ENCODE measurements at regions not wholly inside any gene's neighbourhood (a gene's known extent, or its start where the extent isn't known, plus 50 kb on each side); places are given as distances from the start of the nearest gene placed in this dataset.

GRCh38 chr3:94615275-94616065, 552.6 kb downstream of the NSUN3 start:
- no peak for TF ChIP-seq CTCF (IDR thresholded peaks at IDR 0.05; ENCODE audit: low read depth, low read length)
- DNase-seq (ENCODE audit: low read depth in 1 of 2, low spot score in 1 of 2), result no peak
- Histone ChIP-seq H3K9me3 (ENCODE audit: low read depth) (no peaks in the 10 kb centered on the region), H3K4me1 (ENCODE audit: low read depth) (no peaks in the 10 kb centered on the region), H3K36me3 (no peaks in the 10 kb centered on the region), H3K27me3 (no peaks in the 10 kb centered on the region), H3K4me3 (no peak overlapping the region), H3K27ac (no peak overlapping the region)

- no peak overlapping the region for H3K27ac ChIP-seq
- H3K4me3 ChIP-seq, result no peak overlapping the region
- no peaks in the 10 kb centered on the region for H3K36me3 ChIP-seq
- no peak for DNase-seq (ENCODE audit: low read depth in 1 of 2, low spot score in 1 of 2)
- no peaks in the 10 kb centered on the region for H3K4me1 ChIP-seq (ENCODE audit: low read depth)
- no peaks in the 10 kb centered on the region for H3K27me3 ChIP-seq
- TF ChIP-seq CTCF (IDR thresholded peaks at IDR 0.05; ENCODE audit: low read depth, low read length), result no peak
- no peaks in the 10 kb centered on the region for H3K9me3 ChIP-seq (ENCODE audit: low read depth)
Observed at GRCh38 chr3:94616833-94617232, 554.0 kb downstream of the NSUN3 start.

GRCh38 chr3:94617312-94617711, 554.5 kb downstream of the NSUN3 start:
- no peak for TF ChIP-seq CTCF (IDR thresholded peaks at IDR 0.05; ENCODE audit: low read depth, low read length)
- no peak for DNase-seq (ENCODE audit: low read depth in 1 of 2, low spot score in 1 of 2)

GRCh38 chr3:94619643-94620042, 556.8 kb downstream of the NSUN3 start:
- no peak for DNase-seq (ENCODE audit: low read depth in 1 of 2, low spot score in 1 of 2)
- Histone ChIP-seq H3K4me3 (no peak overlapping the region), H3K27ac (no peak overlapping the region), H3K36me3 (no peaks in the 10 kb centered on the region), H3K4me1 (ENCODE audit: low read depth) (no peaks in the 10 kb centered on the region), H3K27me3 (no peaks in the 10 kb centered on the region), H3K9me3 (ENCODE audit: low read depth) (no peaks in the 10 kb centered on the region)
- TF ChIP-seq CTCF (IDR thresholded peaks at IDR 0.05; ENCODE audit: low read depth, low read length), result no peak

More at GRCh38 chr3:94617312-94617711, 554.5 kb downstream of the NSUN3 start:
- H3K4me1 ChIP-seq (ENCODE audit: low read depth), result no peaks in the 10 kb centered on the region
- no peaks in the 10 kb centered on the region for H3K36me3 ChIP-seq
- H3K4me3 ChIP-seq, result no peak overlapping the region
- H3K27ac ChIP-seq, result no peak overlapping the region
- no peaks in the 10 kb centered on the region for H3K27me3 ChIP-seq
- H3K9me3 ChIP-seq (ENCODE audit: low read depth), result no peaks in the 10 kb centered on the region

GRCh38 chr3:94626573-94626972, 563.7 kb downstream of the NSUN3 start:
- H3K27me3 ChIP-seq, result no peaks in the 10 kb centered on the region
- H3K4me1 ChIP-seq (ENCODE audit: low read depth), result no peaks in the 10 kb centered on the region
- no peak for TF ChIP-seq CTCF (IDR thresholded peaks at IDR 0.05; ENCODE audit: low read depth, low read length)
- no peak for DNase-seq (ENCODE audit: low read depth in 1 of 2, low spot score in 1 of 2)
- H3K36me3 ChIP-seq, result no peaks in the 10 kb centered on the region
- H3K4me3 ChIP-seq, result no peak overlapping the region
- no peak overlapping the region for H3K27ac ChIP-seq
- no peaks in the 10 kb centered on the region for H3K9me3 ChIP-seq (ENCODE audit: low read depth)

Measured in cardiac muscle cell (in vitro differentiated cells and primary cell).